Thoracic aorta (tissue), 2 donors: ENCODE measurements at regions not wholly inside any gene's neighbourhood (a gene's known extent, or its start where the extent isn't known, plus 50 kb on each side); places are given as distances from the start of the nearest gene placed in this dataset.
"Not testable (repeated sequence)": the region's sequence is repeated elsewhere in the genome, so short reads cannot be mapped to it uniquely, and the experiment has no call there.

Experiments
- ATAC-seq: fragments of 150-250 bp; one replicate; pipeline ENCODE4 v1.8.0; 2017; ENCODE audit warnings: low read depth; ENCODE audit not compliant: insufficient number of reproducible peaks, low FRiP score
- DNase-seq: peaks from one replicate; pipeline ENCODE4 v3.0.0-alpha.2; 2020; ENCODE audit warnings: low spot score
- H3K27ac ChIP-seq, 2 donors: fragments of 200-600 bp; sonication (generic); 1 replicate in 1 of 2; 2 replicates in 1 of 2; pipeline ENCODE4 v1.5.1; 2016; ENCODE audit warnings: mild to moderate bottlenecking in 2 of 2, moderate library complexity in 2 of 2
- H3K27me3 ChIP-seq: fragments of 200-600 bp; sonication (generic); replicated peaks from 2 replicates; pipeline ENCODE4 v1.6.0; 2016; ENCODE audit warnings: mild to moderate bottlenecking; ENCODE audit not compliant: insufficient read depth
- H3K36me3 ChIP-seq: fragments of 200-600 bp; sonication (generic); one replicate; pipeline ENCODE4 v1.5.1; 2016
- H3K4me1 ChIP-seq, 2 donors: fragments of 200-600 bp; sonication (generic); 1 replicate in 1 of 2; 2 replicates in 1 of 2; pipeline versions ENCODE4 v1.5.1 to v1.6.0; 2016; ENCODE audit warnings: low read depth in 2 of 2, mild to moderate bottlenecking in 1 of 2; ENCODE audit not compliant: control insufficient read depth in 1 of 2
- H3K4me3 ChIP-seq: fragments of 200-600 bp; sonication (generic); 2 replicates; pipeline ENCODE4 v1.5.1; 2016; ENCODE audit warnings: mild to moderate bottlenecking
- H3K9me3 ChIP-seq: fragments of 200-600 bp; sonication (generic); 2 replicates; pipeline ENCODE4 v1.5.1; 2016
- TF ChIP-seq, protein P1 (sequence below): fragments of 200-600 bp; sonication (generic); IDR thresholded peaks from one replicate; pipeline ENCODE4 v1.5.1; 2019; ENCODE audit warnings: antibody characterized with exemption

DNA sequence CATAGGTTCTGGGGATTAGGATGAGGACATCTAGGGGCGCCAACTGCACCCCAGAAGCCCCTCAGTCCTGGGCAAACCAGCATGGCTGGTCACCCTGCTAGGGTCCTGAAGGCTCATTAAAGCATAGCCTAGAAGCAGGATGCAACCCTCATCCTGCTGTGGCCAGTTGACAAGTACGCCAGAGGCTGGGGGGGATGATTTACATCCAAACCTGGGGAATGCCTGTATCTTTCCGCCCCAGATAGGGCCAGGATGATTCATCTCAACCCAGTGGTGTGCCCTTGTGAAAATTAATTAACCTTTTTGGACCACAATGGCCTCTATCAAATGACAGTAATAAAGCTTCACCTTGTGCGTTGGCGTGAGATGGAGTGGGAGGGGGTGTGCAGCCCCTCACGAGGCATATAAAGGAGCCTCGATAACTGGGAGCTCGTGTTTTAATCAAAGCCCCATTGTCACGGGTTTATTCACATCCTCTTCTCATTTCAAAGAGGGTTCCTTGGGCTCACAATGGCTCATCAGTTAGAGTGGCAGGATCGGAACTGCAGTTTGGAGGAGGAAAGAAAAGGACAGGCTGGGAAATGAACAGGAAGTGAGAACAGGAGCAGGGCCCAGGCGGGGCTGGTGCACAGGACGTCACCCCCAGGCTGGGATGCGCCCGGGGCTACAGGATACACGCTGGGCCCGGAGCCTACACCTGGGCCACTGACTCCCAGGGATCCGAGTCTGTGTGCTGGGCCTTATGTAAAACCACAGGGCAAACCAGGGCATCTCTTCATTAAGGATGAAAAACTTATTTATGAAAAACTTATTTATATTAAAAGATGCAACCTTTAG is 121.8 kb upstream of the PHACTR3 start:
- TF ChIP-seq, protein P1, sequence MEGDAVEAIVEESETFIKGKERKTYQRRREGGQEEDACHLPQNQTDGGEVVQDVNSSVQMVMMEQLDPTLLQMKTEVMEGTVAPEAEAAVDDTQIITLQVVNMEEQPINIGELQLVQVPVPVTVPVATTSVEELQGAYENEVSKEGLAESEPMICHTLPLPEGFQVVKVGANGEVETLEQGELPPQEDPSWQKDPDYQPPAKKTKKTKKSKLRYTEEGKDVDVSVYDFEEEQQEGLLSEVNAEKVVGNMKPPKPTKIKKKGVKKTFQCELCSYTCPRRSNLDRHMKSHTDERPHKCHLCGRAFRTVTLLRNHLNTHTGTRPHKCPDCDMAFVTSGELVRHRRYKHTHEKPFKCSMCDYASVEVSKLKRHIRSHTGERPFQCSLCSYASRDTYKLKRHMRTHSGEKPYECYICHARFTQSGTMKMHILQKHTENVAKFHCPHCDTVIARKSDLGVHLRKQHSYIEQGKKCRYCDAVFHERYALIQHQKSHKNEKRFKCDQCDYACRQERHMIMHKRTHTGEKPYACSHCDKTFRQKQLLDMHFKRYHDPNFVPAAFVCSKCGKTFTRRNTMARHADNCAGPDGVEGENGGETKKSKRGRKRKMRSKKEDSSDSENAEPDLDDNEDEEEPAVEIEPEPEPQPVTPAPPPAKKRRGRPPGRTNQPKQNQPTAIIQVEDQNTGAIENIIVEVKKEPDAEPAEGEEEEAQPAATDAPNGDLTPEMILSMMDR = no peak
- Histone ChIP-seq H3K4me1 (no peaks in the 10 kb centered on the region), H3K36me3 (no peaks in the 10 kb centered on the region), H3K4me3 (no peak overlapping the region), H3K9me3 (no peaks in the 10 kb centered on the region), H3K27me3 (no peaks in the 10 kb centered on the region), H3K27ac (no peak overlapping the region)
- DNase-seq = no peak
- ATAC-seq = no peak

DNA sequence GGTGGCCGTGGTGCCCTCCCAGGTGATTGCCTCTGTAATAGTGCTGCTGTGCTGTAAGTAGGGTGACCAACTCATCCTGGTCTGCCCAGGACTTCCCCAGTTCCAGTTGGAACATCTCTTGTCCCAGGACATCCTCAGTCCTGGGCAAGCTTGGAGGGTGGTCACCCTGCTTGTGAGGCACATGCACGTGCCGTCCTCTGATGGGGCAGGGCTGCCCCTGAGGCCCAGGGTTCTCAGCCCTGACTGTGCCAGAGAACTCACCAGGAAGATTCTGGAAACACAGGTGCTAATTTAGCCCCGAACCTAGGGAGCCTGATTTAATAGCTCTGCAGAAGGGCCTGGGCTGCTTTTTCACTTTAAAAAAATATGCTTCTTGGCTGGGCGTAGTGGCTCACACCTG is 120.9 kb upstream of the PHACTR3 start:
- Histone ChIP-seq H3K9me3 (no peaks in the 10 kb centered on the region), H3K27me3 (no peaks in the 10 kb centered on the region), H3K27ac (no peak overlapping the region), H3K4me1 (no peaks in the 10 kb centered on the region), H3K4me3 (no peak overlapping the region), H3K36me3 (no peaks in the 10 kb centered on the region)
- ATAC-seq (no peak), DNase-seq (no peak)
- TF ChIP-seq, protein P1 = no peak

DNA sequence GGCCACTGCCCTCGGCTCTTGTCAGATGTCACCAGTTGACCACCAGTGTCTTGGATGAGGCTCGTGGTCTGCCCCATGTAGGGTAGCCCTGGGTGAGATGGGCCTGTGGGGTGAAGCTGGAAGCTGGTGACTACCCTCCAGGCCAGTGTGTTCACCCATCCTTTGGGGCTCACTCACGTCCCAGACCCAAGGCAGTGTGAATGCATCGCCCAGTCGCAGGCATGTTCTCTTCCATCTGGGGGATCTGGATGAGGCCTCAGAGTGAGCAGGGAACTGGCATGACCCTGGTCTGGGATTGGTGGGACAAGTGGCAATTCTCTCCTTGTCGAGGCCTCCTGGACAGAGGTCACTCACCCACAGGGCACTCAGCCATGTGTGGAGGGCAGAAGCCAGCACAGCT is 120.1 kb upstream of the PHACTR3 start:
- Histone ChIP-seq H3K4me3 (no peak overlapping the region), H3K36me3 (no peaks in the 10 kb centered on the region), H3K4me1 (no peaks in the 10 kb centered on the region), H3K9me3 (no peaks in the 10 kb centered on the region), H3K27ac (no peak overlapping the region), H3K27me3 (no peaks in the 10 kb centered on the region)
- ATAC-seq = no peak
- DNase-seq = no peak
- TF ChIP-seq, protein P1 = no peak

DNA sequence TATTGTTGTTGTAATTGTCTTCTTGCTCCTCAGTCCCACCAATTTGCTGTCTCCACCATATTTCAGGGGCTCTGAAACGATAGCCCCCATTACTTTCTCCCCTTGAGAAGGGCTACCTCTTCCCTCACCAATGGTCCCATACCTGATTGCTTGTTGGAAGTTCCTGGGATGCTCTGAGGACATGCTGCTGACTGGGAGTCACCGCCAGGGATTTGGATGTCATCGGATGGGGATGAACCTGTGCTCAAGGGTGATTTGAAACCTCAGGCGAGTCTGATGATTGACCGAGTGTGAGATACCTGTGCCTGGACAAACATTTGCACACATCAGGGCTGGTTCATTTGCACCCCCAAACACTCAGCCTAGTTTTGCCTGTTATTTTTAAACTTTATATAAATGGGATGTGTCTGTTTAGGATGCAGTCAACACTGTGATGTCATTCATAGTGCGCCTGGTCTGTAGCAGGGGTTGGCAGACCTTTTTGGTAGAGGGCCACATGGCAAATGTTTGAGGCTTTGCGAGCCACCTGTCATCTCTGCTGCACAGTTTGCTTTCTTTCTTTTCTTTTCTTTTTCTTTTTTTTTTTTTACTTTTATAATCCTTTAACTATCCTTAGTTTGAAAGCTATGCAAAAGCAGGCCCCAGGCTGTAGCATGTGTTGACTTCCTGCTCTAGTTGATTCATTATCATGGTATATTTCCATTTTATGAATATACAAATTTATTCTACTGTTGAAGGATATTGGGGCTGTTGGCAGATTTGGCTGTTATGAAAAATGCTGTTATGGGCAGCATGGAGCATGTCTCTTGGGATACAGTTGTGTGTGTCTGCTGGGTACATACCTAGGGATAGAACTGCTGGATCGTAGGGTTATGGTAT is 118.5 kb upstream of the PHACTR3 start:
- Histone ChIP-seq H3K36me3 (no peaks in the 10 kb centered on the region), H3K27me3 (no peaks in the 10 kb centered on the region), H3K27ac (no peak overlapping the region), H3K4me1 (no peaks in the 10 kb centered on the region), H3K9me3 (no peaks in the 10 kb centered on the region), H3K4me3 (no peak overlapping the region)
- no peak for DNase-seq
- TF ChIP-seq, protein P1 = no peak
- no peak for ATAC-seq

DNA sequence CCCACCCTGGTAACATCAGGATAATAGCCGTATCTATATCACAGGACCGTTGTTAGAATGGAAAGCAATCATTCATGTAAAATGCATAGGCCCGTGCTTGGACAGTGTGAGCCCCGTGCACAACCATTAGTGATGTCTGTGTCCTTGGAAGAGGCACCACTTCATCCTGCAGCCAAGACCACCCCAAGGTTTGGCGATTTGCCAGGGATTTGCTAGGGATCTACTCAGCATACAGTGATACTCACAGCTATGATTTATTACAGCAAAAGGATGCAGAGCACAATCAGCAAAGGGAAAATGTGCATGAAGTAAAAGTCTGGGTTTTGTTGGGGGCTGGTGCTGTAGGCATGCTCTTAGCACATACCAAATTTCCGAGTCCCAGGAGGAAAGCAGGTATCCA is 115.9 kb upstream of the PHACTR3 start:
- not testable (repeated sequence) for ATAC-seq, H3K36me3 ChIP-seq, DNase-seq, H3K4me1 ChIP-seq, H3K27me3 ChIP-seq, H3K9me3 ChIP-seq, H3K27ac ChIP-seq, H3K4me3 ChIP-seq

DNA sequence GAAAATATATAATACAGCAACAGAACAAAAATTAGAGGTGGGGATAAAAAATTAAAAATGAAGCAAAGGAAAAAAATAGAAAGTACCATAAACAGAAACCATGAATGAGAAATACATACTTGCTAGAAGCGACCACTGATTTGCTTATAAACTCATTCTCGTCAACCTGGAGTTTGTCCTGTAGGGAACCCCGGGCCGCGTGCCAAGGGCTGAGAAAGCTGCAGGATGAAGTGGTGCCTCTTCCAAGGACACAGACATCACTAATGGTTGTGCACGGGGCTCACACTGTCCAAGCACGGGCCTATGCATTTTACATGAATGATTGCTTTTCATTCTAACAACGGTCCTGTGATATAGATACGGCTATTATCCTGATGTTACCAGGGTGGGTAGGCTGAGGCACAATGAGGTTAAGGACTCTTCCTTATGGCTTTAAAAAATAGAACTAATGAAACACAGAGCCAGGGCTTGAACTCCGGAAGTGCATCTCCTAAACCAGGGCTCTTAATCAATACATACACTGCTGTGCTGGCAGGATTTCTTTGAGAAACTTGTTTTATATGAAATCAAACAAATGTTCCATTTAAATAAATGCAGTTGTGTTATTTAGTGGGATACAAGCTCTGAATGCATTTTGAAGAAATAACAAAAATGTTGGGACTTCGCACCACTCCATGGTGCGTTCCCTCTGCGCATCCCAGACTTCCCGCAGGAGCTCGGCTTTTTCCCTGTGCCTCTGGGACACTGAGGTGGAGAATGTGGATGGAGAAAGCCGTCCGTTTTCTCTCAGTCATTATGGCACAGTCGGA is 113.9 kb upstream of the PHACTR3 start:
- not testable (repeated sequence) for H3K27me3 ChIP-seq, H3K4me3 ChIP-seq, H3K36me3 ChIP-seq, H3K27ac ChIP-seq, DNase-seq, ATAC-seq, H3K4me1 ChIP-seq, H3K9me3 ChIP-seq
